DOHH2 (cell line): ENCODE measurements at regions not wholly inside any gene's neighbourhood (a gene's known extent, or its start where the extent isn't known, plus 50 kb on each side); places are given as distances from the start of the nearest gene placed in this dataset.

Experiments
- H3F3A ChIP-seq: fragments of 200-600 bp; sonication (generic), shearing (Covaris generic); 2 replicates; pipeline ENCODE4 v1.6.0; 2016; ENCODE audit warnings: antibody characterized with exemption, mild to moderate bottlenecking; ENCODE audit not compliant: control insufficient read depth, insufficient read depth
- H3K27ac ChIP-seq: fragments of 200-600 bp; sonication (generic); 2 replicates; pipeline ENCODE4 v1.5.1; 2014; ENCODE audit warnings: low read depth, mild to moderate bottlenecking, low read length, moderate library complexity
- H3K27me3 ChIP-seq: fragments of 200-600 bp; sonication (generic); 2 replicates; pipeline ENCODE4 v1.6.1; 2014; ENCODE audit warnings: mild to moderate bottlenecking, low read length, mixed read lengths; ENCODE audit not compliant: control insufficient read depth
- H3K36me3 ChIP-seq: fragments of 200-600 bp; sonication (generic); 2 replicates; pipeline ENCODE4 v1.6.1; 2014; ENCODE audit warnings: mild to moderate bottlenecking, low read length, moderate library complexity, mixed read lengths; ENCODE audit not compliant: control insufficient read depth
- H3K4me1 ChIP-seq: fragments of 200-600 bp; sonication (generic); 2 replicates; pipeline ENCODE4 v1.6.1; 2014; ENCODE audit warnings: mild to moderate bottlenecking, low read length, mixed read lengths; ENCODE audit not compliant: control insufficient read depth
- H3K4me2 ChIP-seq: fragments of 200-600 bp; sonication (generic); 2 replicates; pipeline ENCODE4 v1.6.0; 2014; ENCODE audit warnings: mild to moderate bottlenecking, low read length, moderate library complexity
- H3K4me3 ChIP-seq: fragments of 200-600 bp; sonication (generic); 2 replicates; pipeline ENCODE4 v1.5.1; 2014; ENCODE audit warnings: mild to moderate bottlenecking, low read length, mixed read lengths
- H3K79me2 ChIP-seq: fragments of 200-600 bp; sonication (generic); 2 replicates; pipeline ENCODE4 v1.6.1; 2014; ENCODE audit warnings: mild to moderate bottlenecking, low read length, mixed read lengths; ENCODE audit not compliant: control insufficient read depth
- H3K9me2 ChIP-seq: fragments of 200-600 bp; sonication (generic); replicated peaks from 2 replicates; pipeline ENCODE4 v1.6.1; 2014; ENCODE audit warnings: mild to moderate bottlenecking, low read length, mixed read lengths; ENCODE audit not compliant: control insufficient read depth
- H3K9me3 ChIP-seq: fragments of 200-600 bp; sonication (generic); 2 replicates; pipeline ENCODE4 v1.6.1; 2014; ENCODE audit warnings: antibody characterized with exemption, low read length, mixed read lengths; ENCODE audit not compliant: control insufficient read depth, insufficient read depth
- H4K20me1 ChIP-seq: fragments of 200-600 bp; sonication (generic); 2 replicates; pipeline ENCODE4 v1.6.0; 2014; ENCODE audit warnings: low read depth, mild to moderate bottlenecking, antibody characterized with exemption, low read length, moderate library complexity; ENCODE audit not compliant: control insufficient read depth, insufficient read depth
- CTCF ChIP-seq: fragments of 200-600 bp; sonication (generic); IDR thresholded peaks from one replicate; pipeline ENCODE4 v1.5.1; 2014; ENCODE audit warnings: antibody characterized with exemption, mild to moderate bottlenecking, low read depth, low read length; ENCODE audit not compliant: poor library complexity, severe bottlenecking
- EZH2phosphoT487 ChIP-seq: fragments of 200-600 bp; sonication (generic); IDR thresholded peaks from 2 replicates; pipeline ENCODE4 v1.6.1; 2017; ENCODE audit warnings: borderline replicate concordance, mild to moderate bottlenecking, antibody characterized with exemption, low read length, moderate library complexity, mixed read lengths

- H3K9me3 ChIP-seq: no peaks in the 10 kb centered on the region
- no peak overlapping the region for H3K27ac ChIP-seq
- TF ChIP-seq CTCF (no peak), EZH2phosphoT487 (no peak)
- H3K36me3 ChIP-seq: no peaks in the 10 kb centered on the region
- H3K4me1 ChIP-seq: no peaks in the 10 kb centered on the region
- H4K20me1 ChIP-seq: no peaks in the 10 kb centered on the region
- no peak overlapping the region for H3K4me3 ChIP-seq
- no peaks in the 10 kb centered on the region for H3F3A ChIP-seq
- peaks cover 3% of the 10 kb centered on the region for H3K27me3 ChIP-seq
- H3K79me2 ChIP-seq: no peaks in the 10 kb centered on the region
- no peaks in the 10 kb centered on the region for H3K9me2 ChIP-seq
- no peak overlapping the region for H3K4me2 ChIP-seq
Measured at GRCh38 chr3:18767756-18768303, 342.7 kb upstream of the SATB1 start.

GRCh38 chr3:18766974-18767373, 341.8 kb upstream of the SATB1 start:
- H3K27ac ChIP-seq: no peak overlapping the region
- no peaks in the 10 kb centered on the region for H3K79me2 ChIP-seq
- H3K4me1 ChIP-seq: no peaks in the 10 kb centered on the region
- TF ChIP-seq EZH2phosphoT487: no peak
- no peak for TF ChIP-seq CTCF
- no peaks in the 10 kb centered on the region for H4K20me1 ChIP-seq
- no peaks in the 10 kb centered on the region for H3K36me3 ChIP-seq
- H3K27me3 ChIP-seq: no peaks in the 10 kb centered on the region
- H3K4me3 ChIP-seq: no peak overlapping the region
- no peaks in the 10 kb centered on the region for H3K9me2 ChIP-seq
- H3K9me3 ChIP-seq: no peaks in the 10 kb centered on the region
- no peak overlapping the region for H3K4me2 ChIP-seq
- no peaks in the 10 kb centered on the region for H3F3A ChIP-seq

- no peaks in the 10 kb centered on the region for H3K36me3 ChIP-seq
- TF ChIP-seq EZH2phosphoT487: no peak
- TF ChIP-seq CTCF: no peak
- no peak overlapping the region for H3K4me2 ChIP-seq
- peaks cover 7% of the 10 kb centered on the region for H3K4me1 ChIP-seq
- H3K9me2 ChIP-seq: no peaks in the 10 kb centered on the region
- H3K27me3 ChIP-seq: no peaks in the 10 kb centered on the region
- H3K27ac ChIP-seq: no peak overlapping the region
- H3F3A ChIP-seq: no peaks in the 10 kb centered on the region
- no peak overlapping the region for H3K4me3 ChIP-seq
- no peaks in the 10 kb centered on the region for H4K20me1 ChIP-seq
- no peaks in the 10 kb centered on the region for H3K9me3 ChIP-seq
- H3K79me2 ChIP-seq: no peaks in the 10 kb centered on the region
Measured at GRCh38 chr3:18765662-18766061, 340.5 kb upstream of the SATB1 start.
